HK-2 (cell line): ENCODE measurements at regions not wholly inside any gene's neighbourhood (a gene's known extent, or its start where the extent isn't known, plus 50 kb on each side); places are given as distances from the start of the nearest gene placed in this dataset.

Source experiments
- DNase-seq: peaks from one replicate; pipeline ENCODE4 v3.0.0-alpha.2; 2018; ENCODE audit not compliant: unreplicated experiment

- no peak for DNase-seq
Observed at GRCh38 chr5:59959330-59959729, 65.8 kb upstream of the PDE4D start.

GRCh38 chr5:59956130-59956783, 62.7 kb upstream of the PDE4D start:
- no peak for DNase-seq

GRCh38 chr5:59955241-59955640, 61.7 kb upstream of the PDE4D start:
- no peak for DNase-seq

- DNase-seq: no peak
Observed at GRCh38 chr5:59943452-59944113, 50.1 kb upstream of the PDE4D start.
